Tibial artery (tissue), 4 donors: ENCODE measurements at regions not wholly inside any gene's neighbourhood (a gene's known extent, or its start where the extent isn't known, plus 50 kb on each side); places are given as distances from the start of the nearest gene placed in this dataset.

Experiments used
- DNase-seq, 2 donors: peaks; one replicate each; pipeline ENCODE4 v3.0.0-alpha.2; 2019
- H3K27ac ChIP-seq, 2 donors: fragments of 200-600 bp; sonication (generic) in 1 of 2; 1 replicate in 1 of 2; 2 replicates in 1 of 2; pipeline ENCODE4 v1.5.1; 2018 to 2019; ENCODE audit warnings: mild to moderate bottlenecking in 1 of 2
- H3K27me3 ChIP-seq, 2 donors: fragments of 200-600 bp; sonication (generic) in 1 of 2; one replicate each; pipeline versions ENCODE4 v1.5.1 to v1.6.0; 2016 to 2019
- H3K36me3 ChIP-seq, 3 donors: fragments of 200-600 bp; sonication (generic) in 2 of 3; one replicate each; pipeline ENCODE4 v1.5.1; 2016 to 2019; ENCODE audit warnings: mild to moderate bottlenecking in 2 of 3
- H3K4me1 ChIP-seq, 4 donors: fragments of 200-600 bp; sonication (generic) in 2 of 4; 1 replicate in 3 of 4; 2 replicates in 1 of 4; pipeline ENCODE4 v1.5.1; 2016 to 2019
- H3K4me3 ChIP-seq, 2 donors: fragments of 200-600 bp; sonication (generic) in 1 of 2; 1 replicate in 1 of 2; 2 replicates in 1 of 2; pipeline ENCODE4 v1.5.1; 2018 to 2019; ENCODE audit warnings: mild to moderate bottlenecking in 2 of 2
- H3K9me3 ChIP-seq, 3 donors: fragments of 200-600 bp; sonication (generic) in 1 of 3; one replicate each; pipeline ENCODE4 v1.5.1; 2016 to 2019
- intact Hi-C: fragments of 100-400 bp; cut with DNase I; formaldehyde crosslinking; loops from one replicate; pipeline ENCODE4 v1.15.0; 2023; ENCODE audit warnings: low total_unique reads
- TF ChIP-seq, protein P1 (sequence below), 2 experiments: fragments of 200-600 bp in 1 of 2; fragments of 450-650 bp in 1 of 2; IDR thresholded peaks; one replicate each; pipeline ENCODE4 v1.5.1; 2017 to 2019; ENCODE audit warnings: antibody characterized with exemption in 2 of 2, mild to moderate bottlenecking in 1 of 2, moderate library complexity in 1 of 2

DNA sequence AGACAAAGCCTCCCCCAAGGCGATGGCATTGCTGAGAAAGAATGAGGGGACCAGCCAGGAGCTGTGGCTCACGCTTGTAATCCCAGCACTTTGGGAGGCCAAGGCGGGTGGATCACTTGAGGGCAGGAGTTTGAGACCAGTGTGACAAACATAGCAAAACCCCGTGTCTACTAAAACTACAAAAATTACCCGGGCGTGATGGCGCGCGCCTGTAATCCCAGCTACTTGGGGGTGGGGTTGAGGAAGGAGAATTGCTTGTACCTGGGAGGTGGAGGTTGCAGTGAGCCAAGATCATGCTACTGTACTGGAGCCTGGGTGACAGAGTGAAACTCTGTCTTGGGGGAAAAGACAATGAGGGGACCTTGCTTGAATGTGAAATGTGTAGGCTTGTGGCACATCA, 402.4 kb upstream of the C2CD4B start:
- intact Hi-C loops: no loop called here
- no peaks in the 10 kb centered on the region for H3K36me3 ChIP-seq
- no peak overlapping the region for H3K27ac ChIP-seq
- no peaks in the 10 kb centered on the region for H3K9me3 ChIP-seq
- TF ChIP-seq, protein P1, sequence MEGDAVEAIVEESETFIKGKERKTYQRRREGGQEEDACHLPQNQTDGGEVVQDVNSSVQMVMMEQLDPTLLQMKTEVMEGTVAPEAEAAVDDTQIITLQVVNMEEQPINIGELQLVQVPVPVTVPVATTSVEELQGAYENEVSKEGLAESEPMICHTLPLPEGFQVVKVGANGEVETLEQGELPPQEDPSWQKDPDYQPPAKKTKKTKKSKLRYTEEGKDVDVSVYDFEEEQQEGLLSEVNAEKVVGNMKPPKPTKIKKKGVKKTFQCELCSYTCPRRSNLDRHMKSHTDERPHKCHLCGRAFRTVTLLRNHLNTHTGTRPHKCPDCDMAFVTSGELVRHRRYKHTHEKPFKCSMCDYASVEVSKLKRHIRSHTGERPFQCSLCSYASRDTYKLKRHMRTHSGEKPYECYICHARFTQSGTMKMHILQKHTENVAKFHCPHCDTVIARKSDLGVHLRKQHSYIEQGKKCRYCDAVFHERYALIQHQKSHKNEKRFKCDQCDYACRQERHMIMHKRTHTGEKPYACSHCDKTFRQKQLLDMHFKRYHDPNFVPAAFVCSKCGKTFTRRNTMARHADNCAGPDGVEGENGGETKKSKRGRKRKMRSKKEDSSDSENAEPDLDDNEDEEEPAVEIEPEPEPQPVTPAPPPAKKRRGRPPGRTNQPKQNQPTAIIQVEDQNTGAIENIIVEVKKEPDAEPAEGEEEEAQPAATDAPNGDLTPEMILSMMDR (IDR thresholded peaks at IDR 0.05): no peak
- H3K4me1 ChIP-seq: peaks cover 0 to 28% (median 16%) of the 10 kb centered on the region in 4 donors
- H3K4me3 ChIP-seq: no peak overlapping the region
- no peaks in the 10 kb centered on the region for H3K27me3 ChIP-seq
- DNase-seq: no peak

DNA sequence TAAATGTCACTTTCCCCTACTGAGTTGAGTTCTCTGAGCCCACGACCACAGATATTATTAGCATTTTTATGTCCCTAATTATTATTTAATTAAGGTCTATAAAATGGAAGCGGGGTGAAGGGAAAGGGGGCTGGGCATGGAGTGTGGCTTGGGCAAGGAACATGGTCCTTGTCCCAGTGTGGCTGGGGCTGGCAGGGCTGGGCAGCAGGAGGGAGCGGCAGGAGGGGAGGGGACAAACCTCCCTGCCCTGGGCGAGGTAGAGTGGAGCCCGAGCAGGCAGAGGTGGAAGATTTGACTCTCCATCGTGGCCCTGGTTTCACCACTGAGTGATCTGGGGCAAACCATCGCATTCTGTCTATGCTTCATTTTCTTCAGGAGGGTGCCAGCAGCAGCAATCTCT, 402.9 kb upstream of the C2CD4B start:
- Histone ChIP-seq H3K27me3 (no peaks in the 10 kb centered on the region), H3K9me3 (no peaks in the 10 kb centered on the region), H3K27ac (no peak overlapping the region), H3K4me1 (peaks cover 0 to 28% (median 16%) of the 10 kb centered on the region in 4 donors), H3K36me3 (no peaks in the 10 kb centered on the region), H3K4me3 (no peak overlapping the region)
- intact Hi-C loops: no loop called here
- no peak for DNase-seq
- TF ChIP-seq, protein P1 (IDR thresholded peaks at IDR 0.05): no peak

GRCh38 chr15:62568702-62569101, 403.6 kb upstream of the C2CD4B start:
- no peak for DNase-seq
- Histone ChIP-seq H3K27ac (no peak overlapping the region), H3K9me3 (no peaks in the 10 kb centered on the region), H3K36me3 (no peaks in the 10 kb centered on the region), H3K4me1 (peaks cover 0 to 34% (median 16%) of the 10 kb centered on the region in 4 donors), H3K27me3 (no peaks in the 10 kb centered on the region), H3K4me3 (no peak overlapping the region)
- intact Hi-C loops: no loop called here
- TF ChIP-seq, protein P1 (IDR thresholded peaks at IDR 0.05): no peak

GRCh38 chr15:62569460-62570404, 404.6 kb upstream of the C2CD4B start:
- H3K4me1 ChIP-seq: peaks cover 0 to 35% (median 16%) of the 10 kb centered on the region in 4 donors
- intact Hi-C loops: no loop called here
- no peaks in the 10 kb centered on the region for H3K9me3 ChIP-seq
- peak overlapping the region; percentile 54 to 68 for H3K27ac ChIP-seq
- no peak overlapping the region for H3K4me3 ChIP-seq
- TF ChIP-seq, protein P1 (IDR thresholded peaks at IDR 0.05): no peak
- H3K36me3 ChIP-seq: no peaks in the 10 kb centered on the region
- DNase-seq: peak; percentile 80 to 88
- H3K27me3 ChIP-seq: no peaks in the 10 kb centered on the region

- TF ChIP-seq, protein P1 (IDR thresholded peaks at IDR 0.05): no peak
- H3K27me3 ChIP-seq: no peaks in the 10 kb centered on the region
- no peaks in the 10 kb centered on the region for H3K36me3 ChIP-seq
- H3K4me1 ChIP-seq: peaks cover 0 to 41% (median 16%) of the 10 kb centered on the region in 4 donors
- no peak overlapping the region for H3K4me3 ChIP-seq
- H3K9me3 ChIP-seq: no peaks in the 10 kb centered on the region
- peak in 1 of 2 donors; percentile 41 for DNase-seq
- peak overlapping the region; percentile 54 to 68 for H3K27ac ChIP-seq
- intact Hi-C loops: no loop called here
Measured at GRCh38 chr15:62570405-62570783, 405.3 kb upstream of the C2CD4B start.
